ENCODE measurements at regions not wholly inside any gene's neighbourhood (a gene's known extent, or its start where the extent isn't known, plus 50 kb on each side); places are given as distances from the start of the nearest gene placed in this dataset.

- H3K36me3 ChIP-seq = no peaks in the 10 kb centered on the region
- H3K27me3 ChIP-seq = peaks cover 4% of the 10 kb centered on the region
- H3K4me3 ChIP-seq = no peak overlapping the region
- intact Hi-C loops (cut with DNase I) = no loop called here
- no peaks in the 10 kb centered on the region for H3K4me1 ChIP-seq
- DNase-seq = no peak
- H3K27ac ChIP-seq = no peak overlapping the region
- no peaks in the 10 kb centered on the region for H3K9me3 ChIP-seq
- no peak for TF ChIP-seq CTCF (IDR thresholded peaks at IDR 0.05)
- no peak for ATAC-seq
Measured at GRCh38 chr1:4218619-4219018, 318.5 kb upstream of the C1orf174 start.

- Histone ChIP-seq H3K4me3 (no peak overlapping the region), H3K9me3 (no peaks in the 10 kb centered on the region), H3K27ac (no peak overlapping the region), H3K36me3 (no peaks in the 10 kb centered on the region), H3K27me3 (peaks cover 4% of the 10 kb centered on the region), H3K4me1 (no peaks in the 10 kb centered on the region)
- no peak for TF ChIP-seq CTCF (IDR thresholded peaks at IDR 0.05)
- no peak for DNase-seq
- no peak for ATAC-seq
- intact Hi-C loops (cut with DNase I) = no loop called here
Measured at GRCh38 chr1:4219111-4219510, 319.0 kb upstream of the C1orf174 start.

GRCh38 chr1:4219826-4220225 lies 319.8 kb upstream of the C1orf174 start:
- intact Hi-C loops (cut with DNase I) = no loop called here
- no peaks in the 10 kb centered on the region for H3K36me3 ChIP-seq
- ATAC-seq (no peak), DNase-seq (no peak)
- no peaks in the 10 kb centered on the region for H3K4me1 ChIP-seq
- no peak for TF ChIP-seq CTCF (IDR thresholded peaks at IDR 0.05)
- H3K9me3 ChIP-seq = no peaks in the 10 kb centered on the region
- no peak overlapping the region for H3K27ac ChIP-seq
- H3K4me3 ChIP-seq = no peak overlapping the region
- H3K27me3 ChIP-seq = peaks cover 4% of the 10 kb centered on the region

GRCh38 chr1:4220362-4220761 lies 320.3 kb upstream of the C1orf174 start:
- peaks cover 4% of the 10 kb centered on the region for H3K27me3 ChIP-seq
- H3K36me3 ChIP-seq = no peaks in the 10 kb centered on the region
- H3K4me3 ChIP-seq = no peak overlapping the region
- DNase-seq = no peak
- no peaks in the 10 kb centered on the region for H3K4me1 ChIP-seq
- TF ChIP-seq CTCF (IDR thresholded peaks at IDR 0.05) = no peak
- H3K27ac ChIP-seq = no peak overlapping the region
- no peak for ATAC-seq
- intact Hi-C loops (cut with DNase I) = no loop called here
- no peaks in the 10 kb centered on the region for H3K9me3 ChIP-seq

- no peak for TF ChIP-seq CTCF (IDR thresholded peaks at IDR 0.05)
- Histone ChIP-seq H3K9me3 (no peaks in the 10 kb centered on the region), H3K4me1 (no peaks in the 10 kb centered on the region), H3K27ac (no peak overlapping the region), H3K27me3 (peaks cover 4% of the 10 kb centered on the region), H3K4me3 (no peak overlapping the region), H3K36me3 (no peaks in the 10 kb centered on the region)
- no peak for ATAC-seq
- intact Hi-C loops (cut with DNase I) = no loop called here
- DNase-seq = no peak
Measured at GRCh38 chr1:4221107-4221506, 321.0 kb upstream of the C1orf174 start.
